GM12892 (cell line): ENCODE measurements at regions not wholly inside any gene's neighbourhood (a gene's known extent, or its start where the extent isn't known, plus 50 kb on each side); places are given as distances from the start of the nearest gene placed in this dataset.

Experiments used
- DNase-seq: peaks from one replicate; pipeline ENCODE4 v3.0.0; 2011; ENCODE audit not compliant: insufficient read length
- FAIRE-seq: peaks from 2 replicates; lab custom pipeline; 2011; peaks lifted over from hg19 to GRCh38; lab: Jason Lieb, UNC
- POLR2A ChIP-seq: IDR thresholded peaks from 2 replicates; pipeline ENCODE4 v1.6.1; 2011; ENCODE audit warnings: low read depth, low read length, control low read depth
- POLR2AphosphoS5 ChIP-seq: IDR thresholded peaks from 2 replicates; pipeline ENCODE4 v1.6.1; 2011; ENCODE audit warnings: low read depth, low read length, control low read depth
- TAF1 ChIP-seq: IDR thresholded peaks from 2 replicates; pipeline ENCODE4 v1.6.1; 2011; ENCODE audit warnings: low read depth, mild to moderate bottlenecking, control low read depth, low read length, borderline replicate concordance

DNA sequence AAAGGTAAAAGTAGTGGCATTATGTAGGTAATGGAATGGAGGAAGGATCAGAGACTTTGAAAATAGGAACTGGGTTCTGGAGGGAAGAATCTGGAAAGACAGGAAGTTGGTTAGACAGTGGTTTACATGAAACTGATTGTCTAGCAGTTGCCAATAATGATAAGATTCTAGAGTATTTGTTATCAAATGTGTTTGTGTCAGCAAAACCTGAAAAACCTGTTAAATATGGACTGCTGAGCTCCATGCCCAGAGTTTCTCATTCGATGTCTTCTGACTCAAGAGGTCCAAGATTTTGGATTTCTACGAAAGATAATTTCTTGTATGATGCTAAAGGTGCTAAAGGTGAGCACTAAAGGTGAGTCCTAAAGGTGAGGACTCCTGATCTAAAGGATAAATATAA is 515.0 kb upstream of the TUSC1 start:
- TF ChIP-seq POLR2AphosphoS5 (no peak), TAF1 (no peak), POLR2A (no peak)
- FAIRE-seq (no peak), DNase-seq (no peak)

DNA sequence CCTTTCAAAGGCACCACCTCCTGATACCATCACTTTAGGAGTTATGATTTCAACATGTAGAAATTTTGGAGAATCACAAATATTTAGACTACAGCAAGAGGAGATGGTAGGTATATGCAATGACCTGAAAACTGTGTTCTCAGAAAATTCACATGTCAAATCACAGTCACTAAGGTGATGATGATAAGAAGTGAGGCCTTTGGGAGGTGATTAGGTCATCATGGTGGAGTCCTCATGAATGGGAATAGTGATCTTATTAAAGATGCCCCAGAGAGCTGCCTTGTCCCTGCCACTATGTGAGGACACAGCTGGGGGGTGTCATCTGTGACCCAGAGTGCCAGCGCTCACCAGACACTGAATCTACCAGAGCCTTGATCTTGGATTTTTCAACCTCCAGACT is 513.5 kb upstream of the TUSC1 start:
- DNase-seq (no peak), FAIRE-seq (no peak)
- TF ChIP-seq POLR2A: no peak
- no peak for TF ChIP-seq POLR2AphosphoS5
- TF ChIP-seq TAF1: no peak

DNA sequence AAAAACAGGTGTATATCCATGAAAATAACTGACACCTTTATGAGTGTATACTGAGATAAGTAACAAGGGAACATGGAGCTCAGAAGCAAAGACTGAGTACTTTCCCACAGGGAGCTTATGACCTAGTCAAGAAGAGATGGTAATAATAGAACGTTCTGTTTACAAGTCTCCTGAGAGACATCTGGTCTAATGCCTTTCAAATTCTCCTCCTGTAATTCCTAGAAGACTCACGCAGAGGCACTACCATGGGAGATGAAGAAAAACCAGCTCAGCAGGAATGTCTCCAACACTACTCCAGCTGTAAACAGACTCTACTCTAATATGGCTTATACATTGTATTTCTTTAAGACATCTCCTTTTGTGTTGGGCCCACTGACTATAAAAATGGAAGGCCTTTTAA is 503.6 kb upstream of the TUSC1 start:
- no peak for DNase-seq
- FAIRE-seq: no peak
- TF ChIP-seq POLR2A (no peak), POLR2AphosphoS5 (no peak), TAF1 (no peak)

DNA sequence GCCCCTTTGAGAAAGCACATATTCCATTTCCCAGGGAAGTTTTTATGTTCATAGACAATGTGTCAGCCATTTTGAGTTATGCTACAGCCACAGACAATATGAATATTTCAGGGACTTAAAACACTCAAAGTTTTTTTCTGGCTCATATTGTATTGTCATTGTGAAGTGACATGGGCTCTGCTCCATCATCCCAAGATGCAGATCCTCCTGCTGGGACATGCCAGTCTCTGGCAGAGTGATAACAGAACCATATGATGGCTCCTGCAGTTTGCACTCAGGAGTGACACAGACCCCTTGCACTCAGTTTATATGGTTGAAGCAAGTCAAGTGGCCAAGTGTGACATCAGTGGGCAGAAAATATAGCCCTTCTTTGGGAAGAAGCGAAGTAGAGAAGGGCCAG is 498.4 kb upstream of the TUSC1 start:
- FAIRE-seq: no peak
- DNase-seq: no peak
- no peak for TF ChIP-seq POLR2AphosphoS5
- no peak for TF ChIP-seq POLR2A
- no peak for TF ChIP-seq TAF1

DNA sequence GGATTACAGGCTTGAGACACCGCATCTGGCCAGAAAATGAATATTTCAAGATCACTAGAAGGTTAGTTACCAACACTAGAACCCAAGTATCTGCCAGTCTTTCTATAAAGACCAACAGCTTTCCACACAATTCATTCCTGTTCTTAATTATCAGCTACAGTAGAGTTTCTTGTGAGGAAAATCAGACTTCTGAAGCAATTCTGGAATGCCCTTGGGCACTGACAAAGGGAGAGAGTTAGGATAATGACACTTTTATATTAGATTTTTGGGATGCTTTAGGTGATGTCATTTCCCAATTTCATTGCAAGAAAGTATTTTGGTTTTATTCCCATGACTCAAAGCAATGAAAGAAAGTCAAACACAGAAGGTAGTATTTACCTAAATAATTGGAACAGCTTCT is 497.0 kb upstream of the TUSC1 start:
- DNase-seq (no peak), FAIRE-seq (no peak)

DNA sequence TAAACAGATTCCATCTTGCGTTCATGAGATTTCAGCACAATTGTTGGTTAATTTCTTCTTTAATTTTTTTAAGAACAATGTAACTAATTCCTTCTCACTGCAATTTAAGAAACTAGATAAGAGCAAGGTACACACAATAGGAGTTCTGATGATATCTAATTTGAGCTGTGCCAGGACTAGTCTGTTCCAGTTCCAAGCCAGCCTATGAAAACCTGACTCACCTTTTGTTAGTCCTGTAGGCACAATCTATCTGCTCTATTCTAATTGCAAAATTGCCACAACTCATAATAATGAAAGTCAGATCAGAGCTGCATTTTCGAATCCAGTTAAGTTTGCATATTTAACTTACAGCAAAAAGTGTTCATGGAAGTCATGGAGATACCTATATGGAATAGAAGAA is 494.1 kb upstream of the TUSC1 start:
- TF ChIP-seq POLR2AphosphoS5 (no peak), TAF1 (no peak), POLR2A (no peak)
- FAIRE-seq (no peak), DNase-seq (no peak)

More for the DNA sequence above, 497.0 kb upstream of the TUSC1 start:
- no peak for TF ChIP-seq TAF1
- no peak for TF ChIP-seq POLR2A
- TF ChIP-seq POLR2AphosphoS5: no peak

DNA sequence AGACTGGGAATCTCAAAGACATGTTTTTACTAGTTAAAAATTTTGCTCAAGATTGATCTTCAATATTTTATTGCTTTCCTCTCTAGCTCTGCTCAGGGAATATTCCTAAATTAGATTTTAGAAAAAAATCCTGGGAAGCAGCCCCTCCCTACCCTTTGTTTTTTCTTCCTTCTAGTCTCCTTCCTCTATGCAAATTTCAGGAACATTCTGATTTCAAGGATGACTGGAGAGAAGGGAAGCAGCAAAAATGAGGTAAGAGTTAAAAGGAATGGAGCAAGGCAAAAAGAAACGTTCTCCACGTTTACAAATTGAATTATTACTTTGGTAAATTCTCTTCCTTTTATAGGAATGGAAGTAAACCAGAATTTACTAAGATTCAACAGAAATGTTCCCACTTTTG is 493.4 kb upstream of the TUSC1 start:
- FAIRE-seq (no peak), DNase-seq (no peak)
- TF ChIP-seq POLR2AphosphoS5 (no peak), POLR2A (no peak), TAF1 (no peak)

DNA sequence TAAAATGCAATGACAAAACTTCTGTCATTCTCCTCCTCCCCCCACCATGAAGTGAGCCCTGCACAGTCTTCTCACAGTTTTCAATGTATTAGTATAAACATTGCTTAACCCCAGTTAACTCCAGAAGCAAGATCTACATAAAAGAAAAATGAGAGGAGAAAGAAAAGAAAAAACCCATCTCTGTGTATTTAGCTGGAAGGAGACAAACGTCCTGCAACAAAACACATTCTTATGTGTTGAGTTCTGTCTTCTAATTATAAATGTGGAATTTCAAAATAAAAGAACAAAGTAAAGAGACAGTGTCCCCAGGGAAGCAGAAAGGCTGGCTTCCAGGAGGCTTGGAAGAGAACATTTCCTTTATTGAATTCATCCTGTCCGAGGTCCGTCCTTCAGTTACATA is 491.9 kb upstream of the TUSC1 start:
- no peak for DNase-seq
- FAIRE-seq: no peak

DNA sequence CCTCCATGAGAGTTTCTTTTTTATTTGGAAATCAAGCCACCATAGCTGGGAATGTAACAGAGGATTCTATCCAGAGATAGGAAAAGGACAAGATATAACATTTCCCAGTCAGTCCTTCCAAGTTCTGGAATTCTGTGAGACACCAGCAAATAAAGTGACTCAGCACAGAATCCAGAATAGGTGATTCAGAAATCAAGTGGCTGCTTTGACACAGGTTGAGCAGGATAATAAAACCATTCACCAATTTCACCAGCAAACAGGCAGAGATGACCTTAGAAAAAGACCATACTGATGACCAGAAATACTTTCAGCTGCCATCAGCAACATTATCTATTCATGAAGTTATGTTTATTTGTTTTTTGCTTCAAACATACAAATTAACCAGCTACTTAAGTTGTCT is 491.5 kb upstream of the TUSC1 start:
- DNase-seq: no peak
- no peak for FAIRE-seq
- TF ChIP-seq TAF1 (no peak), POLR2AphosphoS5 (no peak), POLR2A (no peak)

More for the DNA sequence above, 491.9 kb upstream of the TUSC1 start:
- no peak for TF ChIP-seq POLR2A
- TF ChIP-seq POLR2AphosphoS5: no peak
- TF ChIP-seq TAF1: no peak

DNA sequence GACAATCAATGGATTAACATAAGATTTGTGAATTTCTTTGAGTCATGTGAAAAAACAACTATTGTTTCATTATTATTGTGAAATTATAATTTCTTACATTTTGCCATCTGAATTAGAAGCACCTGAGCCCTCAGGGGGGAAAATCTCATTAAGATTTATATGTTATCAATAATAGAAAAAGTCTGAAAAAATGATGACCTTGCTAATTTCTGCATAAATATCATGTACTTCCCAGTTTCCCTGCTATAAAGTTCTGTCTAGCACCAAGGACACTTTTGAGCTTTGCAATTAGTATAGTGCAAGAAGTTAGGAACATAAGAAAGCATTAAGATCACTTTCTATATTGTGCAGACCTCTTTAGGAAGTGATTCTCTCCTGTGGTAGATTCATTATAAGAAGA is 488.3 kb upstream of the TUSC1 start:
- FAIRE-seq: no peak
- no peak for DNase-seq
- no peak for TF ChIP-seq POLR2AphosphoS5
- TF ChIP-seq TAF1: no peak

DNA sequence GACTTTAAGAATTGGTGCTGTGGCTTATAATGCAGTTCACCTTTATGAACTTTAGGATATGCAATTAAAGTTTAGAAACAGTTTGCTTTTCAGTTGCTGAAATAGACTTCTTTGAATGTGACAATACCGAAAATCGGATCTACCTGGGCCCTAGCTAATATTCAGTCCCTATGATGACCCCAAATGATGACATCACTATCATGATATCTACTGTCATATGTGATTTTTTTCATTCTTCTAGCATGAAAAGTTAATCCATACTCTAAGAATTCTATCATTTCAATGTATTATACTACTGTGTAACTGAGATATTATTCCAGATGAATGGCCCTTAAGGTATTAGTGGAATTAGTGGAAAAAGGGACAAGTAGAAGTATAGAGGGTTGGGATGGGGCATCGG is 487.2 kb upstream of the TUSC1 start:
- TF ChIP-seq TAF1: no peak
- TF ChIP-seq POLR2AphosphoS5: no peak
- no peak for TF ChIP-seq POLR2A
- no peak for DNase-seq
- FAIRE-seq: no peak

DNA sequence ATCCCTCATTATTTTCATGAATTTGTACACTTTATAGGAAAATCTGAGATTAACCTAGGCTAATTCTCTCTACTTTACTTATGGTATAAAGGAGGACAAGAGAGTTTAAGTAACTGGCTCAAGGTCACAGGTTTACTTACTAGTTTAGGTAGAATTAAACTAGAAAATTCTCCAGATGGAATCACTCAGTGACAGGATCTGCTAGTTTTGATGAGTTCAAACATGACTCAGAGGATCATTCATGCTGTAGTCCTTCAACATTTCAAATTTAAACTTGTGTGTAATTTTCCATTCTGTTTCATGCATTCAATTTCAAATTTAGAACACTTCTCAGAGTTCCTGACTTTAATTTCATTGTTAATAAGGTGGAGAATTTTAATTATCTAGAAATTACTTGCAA is 485.7 kb upstream of the TUSC1 start:
- FAIRE-seq (no peak), DNase-seq (no peak)
- TF ChIP-seq TAF1 (no peak), POLR2AphosphoS5 (no peak), POLR2A (no peak)

DNA sequence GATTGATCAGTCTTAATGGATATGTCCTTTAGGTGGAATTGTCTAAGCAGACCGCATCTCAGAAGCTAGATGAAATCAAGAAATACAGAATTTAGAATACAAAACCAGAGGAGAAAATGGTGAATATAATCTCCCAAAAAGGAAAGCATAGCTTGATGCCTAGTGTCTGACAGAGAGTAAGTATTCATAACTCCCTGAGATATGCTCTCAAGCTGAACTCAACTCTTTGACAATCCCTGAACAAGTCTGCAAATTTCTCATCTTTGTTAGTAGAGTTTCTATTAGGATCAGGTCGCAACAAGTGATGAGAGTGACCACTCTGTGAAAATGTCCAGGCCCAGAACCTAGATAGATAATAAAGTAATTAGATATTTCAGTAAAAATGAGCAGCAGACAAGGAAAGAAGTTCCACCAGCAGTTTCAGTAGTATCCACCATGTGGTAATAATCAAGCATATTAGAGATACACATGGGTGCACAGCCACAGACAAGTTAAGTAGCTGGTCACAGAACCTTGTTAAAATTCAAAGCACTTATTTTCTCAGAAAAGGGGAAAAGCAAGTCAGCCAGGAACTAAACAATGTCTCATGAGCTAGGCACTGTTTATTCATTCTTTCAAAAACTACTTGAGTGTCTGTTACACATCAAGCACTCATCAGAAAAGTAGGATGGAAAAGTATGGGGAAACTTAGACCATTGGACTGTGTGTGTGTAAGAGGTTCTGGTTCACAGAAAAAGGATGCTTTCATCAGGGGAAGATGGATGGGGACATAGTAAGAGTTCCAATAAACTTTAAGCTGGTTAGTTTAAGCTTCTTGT is 481.5 kb upstream of the TUSC1 start:
- FAIRE-seq: no peak
- no peak for DNase-seq
- no peak for TF ChIP-seq TAF1
